ENCODE measurements at regions not wholly inside any gene's neighbourhood (a gene's known extent, or its start where the extent isn't known, plus 50 kb on each side); places are given as distances from the start of the nearest gene placed in this dataset.

DNA sequence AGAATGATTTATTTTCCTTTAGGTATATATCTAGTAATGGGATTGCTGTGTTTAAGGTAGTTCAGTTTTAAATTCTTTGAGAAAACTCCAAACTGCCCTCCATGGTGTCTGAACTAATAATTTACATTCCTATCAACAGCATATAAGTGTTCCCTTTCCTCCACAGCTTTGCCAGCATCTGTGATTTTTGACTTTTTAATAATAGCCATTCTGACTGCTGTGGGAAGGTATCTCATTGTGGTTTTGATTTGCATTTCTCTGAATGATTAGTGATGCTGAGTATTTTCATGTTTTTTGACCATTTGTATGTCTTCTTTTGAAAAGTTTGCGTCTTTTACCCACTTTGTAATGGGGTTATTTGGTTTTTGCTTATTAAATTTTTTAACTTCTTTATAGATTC is 571.6 kb upstream of the CCDC54 start:
- no peak for DNase-seq

GRCh38 chr3:106806964-106807363 is 570.3 kb upstream of the CCDC54 start:
- DNase-seq = no peak

DNA sequence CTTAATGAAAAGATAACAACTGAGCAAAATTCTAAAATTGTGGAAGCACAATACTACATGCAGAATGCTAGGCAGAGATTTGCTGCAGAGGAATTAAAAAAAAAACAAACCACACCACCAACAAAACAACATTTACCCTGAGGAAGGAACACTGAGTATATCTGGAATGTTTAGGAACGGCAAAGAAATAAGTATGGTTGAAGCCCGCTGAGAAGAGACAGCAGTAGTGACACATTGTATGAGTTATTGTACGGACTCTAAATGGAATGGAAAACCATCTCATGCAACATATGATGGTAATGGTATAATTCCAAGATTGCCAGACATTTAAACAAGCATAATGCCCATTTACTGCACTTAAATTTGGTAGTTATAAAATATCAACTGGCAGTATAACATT is 568.2 kb upstream of the CCDC54 start:
- no peak for DNase-seq

DNA sequence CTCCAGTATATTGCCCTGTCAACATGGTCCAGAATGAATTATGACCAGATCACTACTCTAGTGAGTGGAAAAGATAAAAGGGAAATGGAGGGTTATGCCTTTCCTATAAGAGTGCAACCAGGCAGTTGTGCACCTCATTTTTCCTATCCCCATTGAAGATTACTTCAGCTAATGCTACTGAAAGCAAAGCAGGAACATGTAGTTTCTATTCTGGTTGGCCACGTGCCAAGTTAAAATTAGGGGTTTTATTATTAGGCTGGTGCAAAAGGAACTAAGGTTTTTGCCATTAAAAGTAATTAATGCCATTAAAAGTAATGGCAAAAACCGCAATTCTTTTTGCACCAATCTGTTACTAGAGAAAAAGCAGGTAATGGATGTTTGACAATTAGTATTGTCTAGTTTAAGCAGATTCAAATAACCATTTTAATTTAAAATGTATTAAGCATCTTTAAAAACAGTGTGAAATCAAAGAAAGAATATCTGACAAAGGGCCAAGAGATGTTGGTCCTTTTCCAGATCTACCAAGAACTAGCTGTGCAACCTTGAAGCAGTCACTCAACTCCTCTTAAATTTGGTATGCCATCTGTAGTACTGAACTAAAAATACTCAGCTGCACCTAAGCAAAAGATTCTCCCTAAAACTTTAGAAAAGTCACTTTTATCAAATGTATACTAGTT is 567.5 kb upstream of the CCDC54 start:
- no peak for DNase-seq

DNA sequence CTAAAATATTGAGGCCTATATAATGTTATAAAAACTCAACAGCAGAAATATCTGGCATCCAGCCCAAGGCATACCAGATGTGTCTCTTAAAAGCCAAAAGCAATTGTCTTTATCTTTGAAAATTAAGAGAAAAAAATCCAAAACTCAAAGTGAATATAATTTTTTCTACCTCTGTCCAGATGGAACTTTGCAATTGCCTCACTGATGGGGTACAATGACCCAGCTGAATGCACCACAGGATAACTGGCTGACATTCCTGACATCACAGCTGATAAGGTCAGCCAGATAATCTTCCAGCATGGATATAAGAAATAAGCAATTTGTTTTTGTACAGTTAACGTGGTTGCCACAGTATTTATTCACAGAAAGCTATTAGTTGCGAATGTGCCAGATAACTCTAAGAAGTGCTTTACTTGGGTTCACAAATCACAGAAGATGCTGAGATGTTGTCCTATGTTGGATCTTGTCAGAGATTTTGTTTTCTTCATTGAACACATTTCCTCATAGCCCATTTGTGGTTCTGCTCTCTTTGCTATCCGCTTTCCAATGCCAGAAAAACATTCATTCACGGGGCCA is 566.9 kb upstream of the CCDC54 start:
- no peak for DNase-seq

DNA sequence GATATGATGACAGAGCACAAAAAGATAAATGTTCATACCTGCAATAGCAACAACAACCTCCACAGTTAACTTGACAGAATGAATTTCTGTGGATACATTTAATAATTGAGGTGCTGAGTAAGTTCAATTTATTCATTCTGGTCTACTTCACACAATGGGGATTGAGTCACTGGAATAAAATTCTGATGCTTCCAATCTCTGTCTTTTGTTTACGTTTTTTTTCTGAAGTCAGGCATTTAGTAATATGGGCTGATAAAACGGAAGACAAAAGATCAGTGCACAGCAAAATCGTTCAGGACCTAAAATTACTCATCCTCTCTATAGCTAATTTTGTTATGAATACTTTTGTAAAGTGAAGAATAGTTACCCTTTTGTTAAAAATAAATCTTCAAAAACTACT is 565.9 kb upstream of the CCDC54 start:
- DNase-seq = no peak

DNA sequence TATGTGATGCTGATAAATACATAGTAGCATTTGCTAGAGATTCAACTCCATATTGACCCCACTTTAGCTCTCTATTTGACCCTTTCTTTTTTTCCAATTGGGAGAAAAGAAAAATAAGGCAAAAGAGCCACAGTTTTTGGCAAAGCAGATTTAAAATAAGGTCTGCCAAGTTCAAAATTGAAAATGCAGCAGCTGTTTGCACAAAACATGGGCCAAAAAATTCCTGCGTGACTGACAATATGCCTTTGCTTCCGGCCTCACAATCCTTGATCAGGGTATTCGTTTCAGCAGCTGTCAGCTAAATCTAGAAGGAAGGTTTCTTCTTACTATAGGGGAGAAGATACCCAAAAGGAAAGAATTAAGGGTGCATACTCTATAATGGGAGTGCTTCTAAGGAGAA is 563.5 kb upstream of the CCDC54 start:
- no peak for DNase-seq

DNA sequence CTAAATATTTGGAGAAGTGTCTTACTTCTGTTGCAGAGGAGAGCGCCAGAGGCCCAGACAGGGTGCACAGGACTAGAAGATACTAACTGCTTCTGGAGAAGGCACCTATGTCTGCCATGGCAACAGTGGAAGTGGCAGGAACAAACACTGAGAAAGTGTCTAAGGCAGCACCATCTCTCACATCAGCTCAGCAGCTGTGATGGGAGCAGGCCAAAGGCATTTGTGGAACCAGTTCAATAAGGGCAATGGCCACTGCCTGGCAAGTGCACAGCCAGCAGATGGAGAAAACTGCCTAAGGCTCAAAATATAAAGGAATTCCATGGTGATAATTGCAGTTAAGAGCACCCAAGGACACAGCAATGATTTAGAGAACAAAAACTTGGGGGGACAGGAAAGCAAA is 563.0 kb upstream of the CCDC54 start:
- DNase-seq = no peak

- DNase-seq = no peak
Measured at GRCh38 chr3:106816838-106817237, 560.4 kb upstream of the CCDC54 start.

DNA sequence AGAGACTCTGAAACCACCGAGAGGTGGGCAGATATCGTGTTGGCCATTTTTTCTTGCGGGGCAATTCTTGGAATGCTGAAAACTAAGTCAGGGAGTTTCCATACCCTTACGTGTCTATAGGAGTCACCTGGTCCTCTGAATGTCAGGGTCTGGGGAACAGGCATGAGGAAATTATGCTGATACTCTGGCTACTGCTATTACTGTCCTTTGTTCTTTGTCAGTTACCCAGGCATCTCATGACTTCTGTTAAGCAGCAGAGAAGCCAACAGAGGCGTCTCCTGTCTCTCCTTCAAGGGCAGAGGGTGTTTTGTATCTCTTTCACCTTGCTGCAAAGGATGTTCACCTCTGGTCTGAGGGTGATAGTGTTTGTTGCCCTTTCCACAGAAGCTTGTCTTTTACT is 559.5 kb upstream of the CCDC54 start:
- no peak for DNase-seq

DNA sequence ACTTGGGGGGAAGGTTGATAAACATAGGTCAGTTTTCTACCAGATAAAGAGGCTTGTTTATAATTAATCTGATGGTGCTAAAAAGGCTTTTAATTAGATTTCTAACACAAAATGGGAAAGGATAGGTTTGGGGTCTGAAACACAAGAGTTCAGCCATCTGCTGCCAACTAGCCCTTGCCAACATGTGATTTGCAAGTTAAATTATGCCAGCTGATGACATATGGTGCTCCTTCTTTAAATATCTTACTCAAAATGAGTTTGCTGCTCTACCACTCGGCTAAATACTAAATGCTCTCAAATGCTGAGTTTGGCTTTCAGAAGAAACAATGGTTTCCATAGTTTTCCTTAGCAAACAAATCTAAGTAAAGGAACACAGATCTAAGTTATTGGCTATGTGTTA is 557.8 kb upstream of the CCDC54 start:
- no peak for DNase-seq

DNA sequence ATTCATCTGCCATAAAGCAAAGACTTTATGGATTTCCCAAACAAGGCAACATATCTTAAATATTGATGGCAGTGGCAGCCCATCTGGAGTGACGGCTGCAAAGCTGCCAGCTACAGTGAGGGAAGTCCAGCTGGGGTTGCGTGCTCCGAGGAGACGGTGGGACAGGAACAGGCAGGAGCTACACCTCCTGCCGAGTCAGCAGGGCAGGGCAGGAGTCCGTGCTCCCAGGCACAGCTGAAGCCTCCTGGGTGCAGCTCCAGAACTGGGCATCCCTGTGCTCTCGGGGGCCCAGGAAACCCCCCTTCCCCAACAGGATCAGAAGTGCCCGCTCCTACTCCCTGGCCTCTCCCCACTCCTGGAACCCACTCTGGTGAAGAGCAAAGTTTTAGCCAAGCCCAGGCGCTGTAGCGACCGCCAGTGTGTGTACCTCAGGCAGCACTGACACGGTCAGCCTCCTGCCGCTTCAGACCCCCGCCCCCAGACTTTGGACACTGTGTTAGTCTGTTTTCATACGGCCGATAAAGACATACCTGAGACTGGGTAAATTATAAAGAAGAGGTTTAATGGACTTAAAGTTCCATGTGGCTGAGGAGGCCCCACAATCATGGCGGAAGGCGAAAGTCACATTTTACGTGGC is 556.4 kb upstream of the CCDC54 start:
- no peak for DNase-seq

GRCh38 chr3:106821801-106822200 is 555.4 kb upstream of the CCDC54 start:
- no peak for DNase-seq

DNA sequence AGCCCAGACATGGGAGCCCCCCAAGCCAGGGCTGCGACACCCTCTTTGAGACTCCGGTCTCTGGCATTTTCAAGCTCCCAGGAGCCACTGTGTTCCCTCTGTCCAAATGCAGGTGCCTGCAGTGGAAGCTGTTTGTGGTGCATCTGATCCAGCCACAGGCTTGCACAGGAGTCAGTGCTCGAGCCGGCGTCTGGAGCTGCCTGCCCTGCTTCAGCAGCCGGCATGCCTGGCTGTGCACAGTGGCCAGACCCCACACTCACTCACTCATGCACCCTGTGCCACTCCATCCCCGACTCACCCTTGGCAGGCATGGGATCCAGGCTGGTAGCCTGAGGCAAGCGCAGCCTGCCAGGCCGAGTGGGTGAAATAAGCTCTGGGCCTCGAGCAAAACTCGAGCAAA is 555.0 kb upstream of the CCDC54 start:
- DNase-seq = no peak

DNA sequence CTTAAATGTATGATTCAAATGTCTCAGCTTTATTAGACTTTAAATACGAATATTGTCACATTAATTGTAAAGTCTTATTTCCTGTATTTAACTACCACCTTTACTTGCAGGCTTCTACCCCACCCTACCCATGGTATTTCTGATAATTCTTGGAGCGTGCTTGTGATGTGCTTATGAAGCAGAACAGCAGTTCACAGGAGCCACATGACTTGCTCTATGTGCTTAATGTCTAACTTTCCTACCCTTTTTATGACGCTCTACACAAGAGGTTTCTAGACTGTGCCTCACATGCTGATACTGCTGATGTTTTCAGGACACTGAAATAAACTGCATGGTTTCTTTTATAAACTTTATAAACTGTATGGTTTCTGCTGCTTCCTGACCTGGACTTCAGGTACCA is 553.5 kb upstream of the CCDC54 start:
- DNase-seq = no peak

- DNase-seq = no peak
Measured at GRCh38 chr3:106824856-106825255, 552.4 kb upstream of the CCDC54 start.

DNA sequence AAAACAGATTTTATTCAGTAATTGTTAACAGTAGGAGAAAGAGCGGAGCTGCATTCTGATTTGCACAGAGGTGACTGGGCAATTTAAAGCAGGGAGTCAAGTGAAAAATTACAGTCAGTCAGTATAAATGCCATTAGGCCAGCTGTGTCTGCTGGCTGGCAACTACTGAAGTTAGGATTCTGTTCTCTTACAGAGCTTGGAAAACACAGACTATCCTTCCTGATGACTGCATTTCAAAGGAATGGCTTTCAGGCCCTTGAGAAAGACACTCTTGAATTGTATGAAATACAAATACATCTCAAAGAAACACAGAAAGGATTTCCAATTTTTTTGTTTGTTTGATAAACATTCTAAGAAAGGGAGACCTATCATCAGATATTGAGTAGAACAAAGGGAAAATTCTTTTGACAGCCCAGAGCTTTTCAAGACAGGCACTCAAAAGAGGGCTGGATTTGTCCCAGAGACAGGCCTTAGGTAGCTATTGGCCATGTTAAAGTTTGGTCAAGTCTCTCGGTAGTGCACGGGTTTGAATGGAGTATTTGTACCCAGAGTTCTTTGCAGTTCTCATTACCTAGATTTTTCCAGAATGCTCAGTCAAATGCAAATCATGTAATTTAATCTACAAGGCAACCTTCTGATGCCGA is 551.2 kb upstream of the CCDC54 start:
- DNase-seq = no peak

GRCh38 chr3:106826791-106827311 is 550.4 kb upstream of the CCDC54 start:
- no peak for DNase-seq

DNA sequence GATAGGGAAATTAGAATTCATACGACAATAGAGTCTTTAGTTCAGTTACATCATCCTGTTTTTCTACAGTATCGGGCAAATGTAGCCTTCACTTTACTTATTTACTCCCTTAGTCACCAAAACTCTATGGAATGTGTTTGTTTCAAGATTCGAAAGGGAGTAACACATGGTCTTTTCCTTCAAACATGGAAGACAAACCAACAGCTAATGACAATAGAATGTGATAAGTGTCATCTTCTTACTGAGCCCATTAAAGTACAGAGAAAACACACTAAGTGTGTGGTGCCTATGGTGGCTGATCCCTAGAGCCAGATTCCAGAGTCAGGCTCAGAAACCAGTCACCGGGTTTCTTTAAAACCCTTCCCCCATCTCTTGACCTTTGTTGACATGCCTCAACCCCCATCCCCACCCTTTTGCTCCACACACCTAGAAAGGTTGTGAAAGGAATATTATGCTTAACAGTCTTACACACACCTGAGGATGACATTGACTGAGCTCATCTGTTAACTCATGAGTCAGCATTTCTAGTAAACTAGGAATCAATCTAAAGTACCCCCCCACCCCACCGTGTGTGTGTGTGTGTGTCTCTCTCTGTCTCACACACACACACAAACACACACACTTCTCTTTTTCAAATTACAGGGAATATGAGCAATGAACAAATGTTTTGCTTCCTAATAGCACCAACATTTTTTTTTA is 549.6 kb upstream of the CCDC54 start:
- no peak for DNase-seq

GRCh38 chr3:106829206-106829605 is 548.0 kb upstream of the CCDC54 start:
- DNase-seq = no peak

DNA sequence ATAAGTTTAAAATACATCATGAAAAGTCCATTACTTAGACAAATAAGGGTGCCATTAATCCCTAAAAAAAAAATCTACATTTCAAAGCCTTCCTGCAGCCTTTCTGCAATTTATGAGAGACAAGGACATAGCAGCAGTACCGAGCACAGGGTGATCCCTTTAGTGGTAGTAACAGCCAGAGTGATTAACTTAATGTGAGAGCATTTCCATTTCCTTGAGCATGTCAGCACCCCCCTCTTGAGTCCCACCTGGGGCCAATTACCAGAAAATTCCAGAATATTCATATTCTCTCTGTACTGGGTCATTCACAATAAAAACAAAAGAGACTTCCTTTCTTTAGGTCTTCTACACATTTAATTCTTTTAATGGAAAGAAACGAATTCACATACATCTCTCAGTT is 546.9 kb upstream of the CCDC54 start:
- no peak for DNase-seq

- no peak for DNase-seq
Measured at GRCh38 chr3:106836906-106837305, 540.3 kb upstream of the CCDC54 start.

DNA sequence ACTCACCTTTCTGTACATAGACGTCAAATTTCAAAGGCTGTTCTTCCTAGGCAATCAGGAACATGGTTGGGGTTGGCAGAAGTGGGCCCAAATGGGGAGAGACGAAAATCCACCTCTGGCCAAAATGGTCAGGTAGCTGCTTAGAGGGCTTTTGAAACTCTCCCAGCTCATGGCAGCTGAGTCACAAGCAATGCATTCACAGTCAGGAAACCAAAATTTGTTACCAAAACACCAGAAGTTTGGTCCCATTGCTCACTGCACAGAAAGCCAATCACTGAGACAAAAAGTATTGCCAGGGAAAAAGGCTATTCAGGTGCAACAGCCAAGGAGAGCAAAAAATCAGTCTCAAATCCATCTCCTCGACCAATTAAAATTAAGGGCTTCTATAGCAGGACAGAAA is 539.6 kb upstream of the CCDC54 start:
- no peak for DNase-seq
